GM21619 (cell line): ENCODE measurements at regions not wholly inside any gene's neighbourhood (a gene's known extent, or its start where the extent isn't known, plus 50 kb on each side); places are given as distances from the start of the nearest gene placed in this dataset.

Experiments used
- ATAC-seq: cut with Tn5 transposase; IDR thresholded peaks from one replicate; pipeline ENCODE4 v1.9.1; 2021; ENCODE audit not compliant: unreplicated experiment

DNA sequence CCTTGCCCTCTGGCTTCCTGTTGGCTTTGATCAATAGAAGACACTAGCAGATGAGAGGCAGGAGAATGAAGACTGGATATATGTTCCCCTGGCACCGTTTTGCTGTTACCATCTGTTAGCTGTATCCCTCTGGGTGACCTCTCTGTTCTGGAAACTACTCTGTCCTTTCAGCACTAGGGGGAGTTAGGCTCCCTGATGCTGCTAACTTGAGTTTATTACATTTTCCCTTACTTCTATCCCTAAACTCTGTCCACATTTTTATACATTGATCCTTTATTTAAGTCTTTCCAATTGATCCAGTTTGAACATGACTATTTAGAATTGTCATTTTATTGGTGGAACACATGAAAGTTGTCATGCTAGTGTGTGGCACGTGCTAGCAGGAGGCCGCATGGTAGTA, 1014.3 kb upstream of the CDH2 start:
- ATAC-seq, result no peak

DNA sequence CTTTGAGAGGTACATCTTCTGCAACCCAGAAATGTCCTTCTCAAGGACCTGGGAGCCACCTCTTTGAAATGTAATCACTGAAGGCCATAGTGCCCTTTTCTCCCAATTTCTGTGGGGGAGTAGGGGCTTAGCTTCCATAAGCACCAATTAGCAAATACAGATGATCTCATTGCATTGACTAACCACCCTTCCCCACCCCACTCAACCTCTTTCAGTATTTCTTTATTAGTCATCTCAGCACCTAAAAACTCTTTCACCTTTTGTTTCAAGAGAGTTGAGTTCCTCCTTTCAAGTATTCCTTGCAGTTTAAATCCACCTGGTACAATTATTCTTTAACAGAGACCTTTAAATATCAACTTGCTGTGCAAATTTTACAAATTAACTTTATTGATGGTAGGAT, 1011.8 kb upstream of the CDH2 start:
- no peak for ATAC-seq

DNA sequence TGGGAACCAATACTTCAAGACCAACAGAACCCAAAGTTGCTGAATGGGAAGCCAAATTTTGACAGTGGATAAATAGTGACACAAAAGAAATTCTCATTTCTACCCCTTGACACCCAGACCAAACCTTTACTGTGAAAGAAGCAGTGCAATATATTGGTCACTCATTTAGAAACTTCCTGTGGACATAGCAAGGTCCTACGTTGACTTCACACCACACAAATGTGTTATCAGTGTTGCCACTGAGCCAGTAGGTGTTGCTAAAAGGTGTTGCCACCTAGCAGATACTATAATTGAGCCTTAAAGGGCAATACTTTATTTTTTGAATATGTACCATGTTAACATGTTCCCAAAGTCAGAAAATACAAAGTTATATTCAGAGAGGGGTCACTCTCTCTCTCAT, 1008.9 kb upstream of the CDH2 start:
- no peak for ATAC-seq

DNA sequence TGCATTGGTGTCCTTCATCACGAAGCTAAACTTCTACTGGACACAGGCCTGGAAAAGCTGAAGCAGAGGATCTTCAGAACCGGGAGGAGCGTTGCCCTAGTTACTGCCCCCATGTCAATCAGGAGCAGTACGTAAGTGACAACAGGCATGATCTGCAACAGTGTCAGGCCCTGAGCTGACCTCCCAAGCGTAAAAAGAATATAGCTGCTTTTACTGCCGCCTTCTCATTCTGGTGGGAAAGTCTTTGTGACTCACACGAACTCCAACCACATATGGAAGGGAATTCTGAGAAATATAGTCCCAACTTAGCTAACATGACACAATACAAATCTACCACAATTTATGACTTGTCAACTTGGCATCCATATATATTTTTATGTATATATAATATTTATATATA, 1007.7 kb upstream of the CDH2 start:
- no peak for ATAC-seq

DNA sequence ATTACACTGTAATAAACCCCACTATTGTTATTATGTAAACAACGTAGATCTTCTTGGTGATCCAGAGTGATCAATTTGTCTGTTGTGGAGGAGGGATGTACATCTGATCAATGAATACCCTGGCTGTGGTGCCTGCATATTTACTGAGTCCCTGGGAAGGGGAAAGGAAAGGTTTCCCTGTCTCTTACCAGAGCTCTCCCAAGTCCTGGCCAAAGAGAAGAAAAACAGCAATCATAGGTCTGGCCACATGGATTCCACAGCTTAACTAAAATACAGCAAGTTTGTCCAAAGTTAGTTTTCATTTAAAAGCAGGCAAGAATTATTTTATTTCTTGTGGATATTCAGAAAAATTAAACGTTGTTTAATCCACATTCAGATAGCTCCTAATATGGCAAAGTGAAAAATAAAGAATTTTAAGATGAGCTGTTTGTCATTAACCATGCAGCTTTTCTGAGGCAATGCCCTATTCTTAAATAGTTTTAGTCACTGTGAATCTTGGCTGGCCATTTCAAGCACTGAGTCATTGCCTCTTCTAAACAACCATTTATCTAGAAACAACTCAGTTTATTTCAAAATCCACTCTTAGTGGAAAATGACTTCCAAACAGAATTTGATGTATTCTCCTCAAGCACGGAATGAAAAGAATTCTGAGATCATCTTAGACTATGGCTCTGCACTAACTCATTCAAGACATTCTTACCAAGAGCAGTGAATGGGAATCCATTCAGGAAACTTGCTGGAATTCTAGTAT, 1004.4 kb upstream of the CDH2 start:
- no peak for ATAC-seq

DNA sequence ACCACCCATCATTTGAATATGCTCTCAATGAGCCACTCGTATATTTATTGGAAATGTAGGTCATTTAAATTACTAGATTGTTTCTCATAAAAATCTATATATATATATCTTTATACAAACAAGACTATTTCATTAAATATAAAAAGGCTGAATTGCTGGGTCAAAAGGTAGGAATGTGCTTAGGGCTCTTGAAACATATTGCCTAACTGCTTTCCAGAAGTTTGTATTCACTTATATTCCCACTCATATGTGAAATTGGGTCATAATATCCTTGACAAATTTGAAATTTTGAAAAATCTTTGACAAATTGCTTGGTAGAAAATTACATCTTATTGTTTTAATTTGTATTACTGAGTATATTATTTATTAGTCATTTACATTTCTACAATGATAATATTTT, 999.8 kb upstream of the CDH2 start:
- no peak for ATAC-seq

DNA sequence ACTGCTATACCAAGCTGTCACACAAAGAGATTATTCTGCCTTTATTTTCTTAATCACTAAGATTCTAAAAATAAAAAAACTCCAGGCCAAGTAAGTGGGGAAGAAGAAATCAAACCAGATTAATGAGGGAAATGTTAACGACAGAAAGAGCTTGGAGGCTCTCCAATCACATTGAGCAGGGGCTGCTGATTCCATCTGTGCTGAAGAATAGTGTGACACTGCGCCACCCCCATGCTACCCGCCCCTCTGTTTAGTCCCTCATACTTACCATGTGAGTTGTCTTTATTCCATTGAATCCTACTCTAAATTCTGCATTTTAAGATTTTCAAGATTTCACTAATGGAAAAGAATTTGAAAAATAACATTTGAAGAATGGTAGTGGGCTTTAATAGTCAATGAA, 998.0 kb upstream of the CDH2 start:
- no peak for ATAC-seq

DNA sequence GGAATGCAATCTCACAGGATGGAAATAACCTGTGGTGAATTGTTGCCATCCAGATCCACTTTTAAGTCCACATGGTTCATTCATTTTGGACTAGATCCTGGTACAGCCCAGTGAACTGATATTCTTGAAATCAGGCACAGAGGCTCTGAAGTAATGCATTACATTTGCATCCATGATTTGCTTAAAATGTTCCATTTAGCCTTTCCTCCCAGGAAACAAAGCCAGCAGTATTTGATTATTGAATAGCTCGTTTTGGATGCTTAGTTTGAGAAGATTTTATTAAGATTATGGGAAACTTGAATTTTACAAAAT, 995.8 kb upstream of the CDH2 start:
- no peak for ATAC-seq

DNA sequence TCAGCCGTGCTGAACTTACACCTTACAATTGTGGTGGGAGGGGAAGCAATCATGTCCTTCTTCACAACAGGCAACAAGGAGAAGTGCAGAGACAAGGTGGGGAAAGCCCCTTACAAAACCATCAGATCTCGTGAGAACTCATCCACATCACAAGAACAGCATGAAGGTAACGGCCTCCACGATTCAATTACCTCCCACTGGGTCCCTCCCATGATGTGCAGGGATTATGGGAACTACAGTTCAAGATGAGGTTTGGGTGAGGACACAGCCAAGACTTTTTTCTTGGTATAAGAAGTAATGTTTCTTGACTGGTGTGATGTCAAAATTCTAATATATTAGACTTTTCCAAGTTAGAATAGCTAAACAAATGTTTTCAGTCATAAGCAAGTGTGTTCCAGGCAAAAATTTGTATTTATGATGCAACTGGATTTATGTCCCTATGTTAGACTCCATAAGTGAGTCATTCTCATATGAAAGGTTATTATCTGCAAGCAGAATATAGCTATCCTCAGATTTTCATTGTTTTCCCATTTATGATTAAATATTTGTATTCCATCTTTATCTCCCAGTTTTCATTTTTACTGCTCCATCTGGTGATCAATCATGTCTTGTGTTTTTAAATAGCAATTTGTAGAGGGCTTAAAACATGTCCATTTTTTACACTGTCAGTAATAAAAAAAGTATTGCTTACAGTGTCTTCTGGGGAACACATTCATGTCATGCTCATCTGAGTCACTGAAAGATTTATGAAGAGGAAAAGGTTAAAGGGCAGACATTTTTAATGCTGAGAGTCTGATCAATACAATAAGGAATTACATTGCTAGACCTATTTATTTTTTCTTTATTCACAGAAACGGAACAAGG, 995.2 kb upstream of the CDH2 start:
- no peak for ATAC-seq

DNA sequence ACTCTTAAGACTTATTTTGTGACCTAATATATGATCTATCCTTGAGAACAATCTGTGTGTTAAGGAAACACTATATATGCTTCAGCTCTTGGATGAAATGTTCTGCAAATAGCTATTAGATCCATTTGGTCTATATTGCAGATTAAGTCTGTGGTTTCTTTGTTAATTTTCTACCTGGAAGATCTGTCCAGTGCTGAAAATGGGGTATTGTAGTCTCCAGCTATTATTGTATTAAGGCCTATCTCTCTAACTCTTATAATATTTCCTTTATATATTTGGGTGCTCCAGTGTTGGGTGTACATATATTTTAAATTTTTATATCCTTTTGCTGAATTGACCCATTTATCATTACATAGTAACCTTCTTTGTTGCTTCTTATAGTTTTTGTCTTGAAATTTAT, 992.7 kb upstream of the CDH2 start:
- ATAC-seq, result no peak

DNA sequence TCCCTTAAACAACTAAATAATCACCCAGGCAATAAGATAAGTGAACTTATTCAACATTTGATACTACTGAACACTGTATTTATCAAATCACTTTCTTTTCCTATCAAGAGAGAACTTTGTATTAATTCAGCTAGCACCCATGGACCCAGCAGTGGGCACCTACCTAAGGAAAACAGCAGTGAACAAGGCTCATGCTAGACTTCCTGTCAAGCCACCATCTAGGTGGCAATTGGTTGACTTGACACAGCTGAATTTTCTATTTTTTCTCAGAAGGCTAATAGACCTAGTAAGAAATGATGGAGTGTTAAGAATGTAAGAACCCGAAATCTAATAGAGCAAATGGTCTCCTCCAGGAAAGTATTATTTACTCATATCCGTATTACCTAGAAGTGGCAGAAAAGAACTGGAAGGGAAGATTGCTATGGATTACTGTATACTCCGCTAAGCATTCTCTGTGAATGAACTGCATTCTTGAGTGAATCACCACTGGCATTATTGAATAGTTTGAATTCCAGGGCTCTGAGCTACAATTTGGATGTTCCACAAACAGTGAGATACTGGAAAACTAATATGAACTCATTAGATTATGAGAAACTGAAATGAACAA, 988.2 kb upstream of the CDH2 start:
- ATAC-seq, result no peak

DNA sequence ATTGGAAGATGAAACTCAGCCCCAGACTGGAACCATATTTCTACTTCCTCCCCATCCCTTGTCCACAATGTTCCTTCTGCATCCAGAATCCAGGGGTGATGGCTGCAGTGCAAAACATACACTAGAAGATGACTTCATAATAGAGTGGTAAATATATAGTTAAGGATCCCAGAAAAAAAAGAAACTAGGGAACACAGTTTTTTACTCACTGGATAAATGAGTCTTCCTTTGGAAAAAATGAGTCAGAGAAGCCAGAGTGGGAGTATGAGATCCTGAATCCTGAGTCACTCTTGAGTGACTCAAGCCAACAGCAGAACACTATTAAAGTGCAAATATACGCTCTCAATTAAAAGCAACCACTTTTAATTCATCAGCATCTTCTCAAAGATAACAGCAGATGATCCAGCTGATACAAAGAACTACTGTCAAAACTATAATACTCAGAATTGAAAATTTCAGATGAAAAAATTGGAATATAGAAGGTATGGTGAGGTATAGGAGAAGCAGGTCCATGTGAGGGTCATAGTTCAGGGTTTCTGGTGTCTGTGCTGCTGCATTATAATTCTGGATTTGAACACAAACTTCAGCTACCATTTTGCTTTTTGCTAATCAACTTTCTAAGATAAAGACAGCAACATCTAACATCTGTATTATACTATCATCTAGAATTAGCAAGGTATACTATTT, 987.2 kb upstream of the CDH2 start:
- ATAC-seq, result no peak

DNA sequence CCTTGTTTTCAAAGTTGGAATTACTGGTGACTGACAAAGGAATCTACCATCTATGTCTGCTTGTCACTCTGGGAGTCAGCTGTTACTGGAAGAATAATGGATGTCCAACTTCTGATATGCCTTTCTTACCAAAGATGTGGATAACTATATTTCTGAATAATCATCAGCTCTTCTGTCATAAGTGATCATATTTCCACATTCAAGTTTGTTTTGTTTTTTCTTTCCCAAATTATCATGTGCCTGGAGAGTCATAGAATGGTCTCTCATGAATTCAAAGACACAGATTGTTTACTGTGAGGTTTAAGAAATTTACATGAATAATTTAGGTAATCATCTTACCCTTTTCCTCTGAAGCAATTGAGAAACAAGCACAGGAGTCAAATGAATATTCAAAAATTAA, 986.7 kb upstream of the CDH2 start:
- ATAC-seq, result no peak

DNA sequence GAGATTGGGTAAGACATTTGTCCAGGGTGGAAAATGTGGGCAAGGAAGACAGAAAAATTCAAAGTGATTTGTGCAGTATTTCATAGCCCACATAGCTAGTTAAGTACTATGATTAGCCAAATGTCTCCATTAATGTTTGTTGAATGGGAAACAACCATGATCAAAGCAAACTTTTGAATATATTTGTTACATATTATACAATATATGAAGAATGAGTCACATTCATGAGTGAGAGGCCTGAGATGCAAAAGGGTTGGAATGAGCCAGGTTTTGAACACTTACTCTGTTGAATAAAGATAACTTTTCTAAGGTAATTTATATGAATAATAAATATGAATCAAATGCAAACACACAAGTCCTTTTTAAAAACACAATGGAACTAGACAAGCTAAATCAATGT, 984.5 kb upstream of the CDH2 start:
- no peak for ATAC-seq

DNA sequence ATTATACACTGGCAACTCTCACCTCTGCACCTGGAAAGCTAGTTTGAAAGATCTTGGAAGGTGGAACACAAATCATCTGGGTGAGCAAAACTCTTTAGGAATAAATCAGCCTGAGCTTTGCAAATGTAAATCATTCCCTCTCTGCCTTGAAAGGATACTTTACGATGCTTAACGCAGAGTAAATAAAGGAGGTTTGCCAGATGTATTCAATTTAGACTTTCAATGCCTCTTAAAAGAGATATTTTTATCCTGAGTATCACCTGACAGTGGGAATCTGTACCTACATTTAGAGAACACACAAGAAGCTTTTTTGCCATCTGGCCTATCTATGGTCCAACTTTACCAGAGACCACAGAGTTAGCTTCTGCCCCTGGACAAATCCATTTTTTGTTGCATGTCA, 983.2 kb upstream of the CDH2 start:
- ATAC-seq, result no peak

DNA sequence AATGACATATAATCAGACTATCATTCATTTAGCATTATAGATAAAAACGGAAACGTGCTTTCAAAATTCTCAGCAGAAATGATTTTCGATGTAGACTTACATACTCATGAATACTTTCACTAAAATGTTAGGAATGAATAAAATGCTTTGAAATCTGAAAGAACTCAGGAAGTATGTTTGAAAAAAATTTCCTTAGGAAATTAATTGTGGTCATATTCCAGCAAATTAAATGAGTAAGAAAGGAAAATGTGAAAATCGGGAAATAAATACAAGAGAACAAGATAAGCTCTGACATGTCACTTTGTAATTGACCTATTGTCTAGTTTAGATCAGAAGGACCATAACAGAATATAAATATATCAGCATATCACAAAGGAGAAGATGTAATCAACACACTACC, 981.0 kb upstream of the CDH2 start:
- no peak for ATAC-seq

DNA sequence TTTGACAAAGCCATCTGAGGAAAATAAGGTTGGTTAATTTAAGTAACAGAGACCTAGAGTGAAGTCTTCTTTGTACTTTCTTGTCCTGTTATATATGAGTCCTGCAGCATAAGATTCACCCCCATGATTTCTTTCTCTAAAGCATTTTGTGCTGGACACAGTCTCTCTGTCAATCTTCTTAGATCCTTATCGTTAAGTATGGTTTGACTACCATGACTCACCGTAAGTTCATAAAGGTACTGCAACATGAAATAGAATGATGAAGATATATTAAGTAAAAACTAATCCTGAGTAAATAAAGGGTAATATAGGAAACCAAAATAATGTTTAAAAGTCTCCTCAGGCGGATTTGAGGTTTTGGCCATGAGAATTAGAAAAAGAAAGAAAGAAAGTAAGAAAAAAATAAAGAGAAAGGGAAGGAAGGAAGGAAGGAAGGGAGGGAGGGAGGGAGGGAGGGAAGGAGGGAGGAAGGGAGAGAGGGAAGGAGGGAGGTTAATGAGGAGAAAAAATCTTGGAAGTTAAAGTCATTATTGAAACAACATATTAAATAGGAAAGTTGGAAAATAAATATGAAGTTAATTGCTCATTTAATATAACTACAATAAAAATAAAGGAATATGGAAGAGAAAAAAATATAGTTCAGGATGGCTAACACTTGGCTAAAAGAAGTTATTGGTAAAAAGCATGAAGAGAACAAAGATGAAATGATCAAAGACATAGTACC, 980.3 kb upstream of the CDH2 start:
- no peak for ATAC-seq

DNA sequence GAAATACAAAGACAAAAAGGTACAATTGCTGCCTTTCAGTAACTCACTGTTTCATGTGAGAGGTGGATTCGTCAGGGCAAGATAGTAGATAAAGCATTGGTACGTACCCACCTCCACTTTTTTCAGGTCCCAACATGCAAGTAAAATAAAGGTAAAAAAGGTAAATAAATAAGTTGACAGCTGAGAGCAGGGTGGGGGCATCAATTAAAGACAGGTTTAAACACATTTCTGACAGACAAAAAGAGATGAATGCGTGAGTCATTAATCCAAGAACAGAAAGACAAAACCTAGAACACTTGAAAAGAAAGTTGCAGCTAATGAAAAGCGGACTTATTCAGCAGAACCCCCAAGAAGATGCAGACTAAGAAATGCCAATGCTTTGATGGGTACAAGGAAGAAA, 979.6 kb upstream of the CDH2 start:
- no peak for ATAC-seq

DNA sequence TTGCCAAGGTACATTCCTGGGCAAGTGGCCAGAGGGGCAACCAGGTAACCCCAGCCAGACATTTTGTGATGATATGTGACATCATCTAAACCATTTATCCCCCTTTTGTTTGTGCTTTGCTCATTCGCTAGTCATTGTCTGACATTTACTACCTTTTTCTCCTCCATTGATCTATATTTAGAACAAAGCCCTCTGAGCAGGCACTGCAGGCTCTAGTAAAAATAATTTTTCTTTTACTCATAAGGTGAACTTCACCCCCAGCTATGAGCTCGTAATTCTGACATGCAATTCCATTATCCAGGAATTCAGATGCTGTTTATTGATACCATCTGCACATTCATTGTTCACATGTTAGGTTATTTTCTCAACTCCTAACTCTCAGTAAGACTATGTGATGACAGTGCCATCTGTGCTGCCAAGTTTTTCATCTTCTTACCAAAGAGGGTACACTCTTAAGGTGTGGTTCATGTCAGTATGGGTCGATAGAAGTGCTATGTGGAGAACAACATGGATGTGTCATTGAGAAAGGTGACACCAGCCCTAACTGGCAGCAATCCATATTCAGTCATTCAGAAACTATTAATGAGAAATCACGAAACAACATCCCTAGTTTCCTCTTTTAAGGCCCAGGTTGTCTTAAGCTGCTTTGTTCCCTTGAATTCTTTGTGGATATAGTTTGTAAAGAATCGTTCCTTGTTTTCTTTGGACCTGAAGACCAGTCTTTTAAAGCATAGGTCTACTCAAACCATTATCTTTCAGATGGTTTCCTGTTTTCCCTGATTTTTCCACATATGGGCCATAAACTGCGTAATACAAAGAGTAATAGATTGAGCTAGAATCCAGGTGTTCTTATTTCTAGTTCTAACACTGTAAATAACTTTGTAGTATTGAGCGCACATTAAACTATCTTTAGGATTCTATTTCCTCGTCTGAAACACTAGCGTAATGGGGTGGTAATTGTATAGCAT, 978.1 kb upstream of the CDH2 start:
- ATAC-seq, result no peak

DNA sequence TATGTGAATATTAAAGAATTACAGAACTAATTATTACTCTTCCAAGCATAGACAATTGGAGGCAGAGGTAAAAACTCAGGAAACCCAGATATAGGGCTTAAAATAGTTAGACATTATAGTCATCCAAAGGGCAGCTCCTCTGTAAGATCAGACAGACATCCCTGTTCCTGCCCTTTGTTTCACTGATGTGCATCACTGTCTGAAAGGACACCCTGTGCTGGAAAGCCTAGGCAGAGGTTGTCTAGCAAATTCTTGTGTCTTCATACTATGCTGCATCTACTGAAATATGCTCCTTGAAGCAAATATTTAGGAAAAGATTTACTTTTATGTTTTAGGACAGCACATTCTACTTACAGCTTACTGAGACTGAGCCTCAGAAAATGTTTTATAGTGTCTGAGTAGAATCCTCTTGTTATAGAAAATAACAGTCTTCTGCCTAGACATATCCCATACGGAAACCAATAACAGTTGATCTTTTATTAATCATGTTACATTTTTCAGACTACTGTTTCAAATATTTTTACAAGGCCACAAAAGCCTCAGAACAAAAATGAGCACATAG, 977.3 kb upstream of the CDH2 start:
- ATAC-seq, result no peak
